GM06990 (cell line): ENCODE measurements at regions not wholly inside any gene's neighbourhood (a gene's known extent, or its start where the extent isn't known, plus 50 kb on each side); places are given as distances from the start of the nearest gene placed in this dataset.

Experiments
- DNase-seq: peaks from one replicate; pipeline ENCODE4 v3.0.0-alpha.2; 2011; ENCODE audit not compliant: insufficient read length; ENCODE audit errors: extremely low read depth
- H3K27me3 ChIP-seq: replicated peaks from 2 replicates; pipeline ENCODE4 v1.6.0; 2011; ENCODE audit warnings: low read length; ENCODE audit not compliant: control insufficient read depth, insufficient read depth
- H3K36me3 ChIP-seq: 2 replicates; pipeline ENCODE4 v1.5.1; 2011; ENCODE audit warnings: low read length; ENCODE audit not compliant: control insufficient read depth, insufficient read depth
- H3K4me3 ChIP-seq: replicated peaks from 2 replicates; pipeline ENCODE4 v1.5.1; 2011; ENCODE audit warnings: low read depth, mild to moderate bottlenecking, control low read depth, low read length
- CTCF ChIP-seq: IDR thresholded peaks from 2 replicates; pipeline ENCODE4 v1.5.1; 2011; ENCODE audit warnings: low read length, control low read depth, mild to moderate bottlenecking, inconsistent platforms; ENCODE audit not compliant: insufficient read depth, poor library complexity, severe bottlenecking

- DNase-seq = no peak
- Histone ChIP-seq H3K36me3 (no peaks in the 10 kb centered on the region), H3K27me3 (no peaks in the 10 kb centered on the region), H3K4me3 (no peak overlapping the region)
- TF ChIP-seq CTCF = peak; percentile 1
These were observed 339.2 kb downstream of the PRR16 start for GRCh38 chr5:120803282-120803681.

- no peak for TF ChIP-seq CTCF
- Histone ChIP-seq H3K27me3 (no peaks in the 10 kb centered on the region), H3K4me3 (no peak overlapping the region), H3K36me3 (no peaks in the 10 kb centered on the region)
- DNase-seq = no peak
These were observed 341.0 kb downstream of the PRR16 start for GRCh38 chr5:120805131-120805530.

GRCh38 chr5:120806202-120806601 is 342.1 kb downstream of the PRR16 start:
- Histone ChIP-seq H3K36me3 (no peaks in the 10 kb centered on the region), H3K27me3 (no peaks in the 10 kb centered on the region), H3K4me3 (no peak overlapping the region)
- DNase-seq = no peak
- no peak for TF ChIP-seq CTCF

- H3K36me3 ChIP-seq = no peaks in the 10 kb centered on the region
- no peaks in the 10 kb centered on the region for H3K27me3 ChIP-seq
- no peak for TF ChIP-seq CTCF
- no peak overlapping the region for H3K4me3 ChIP-seq
- DNase-seq = no peak
These were observed 344.0 kb downstream of the PRR16 start for GRCh38 chr5:120808135-120808534.

GRCh38 chr5:120808606-120809005 is 344.5 kb downstream of the PRR16 start:
- Histone ChIP-seq H3K27me3 (no peaks in the 10 kb centered on the region), H3K4me3 (no peak overlapping the region), H3K36me3 (no peaks in the 10 kb centered on the region)
- no peak for TF ChIP-seq CTCF
- DNase-seq = no peak

- Histone ChIP-seq H3K27me3 (no peaks in the 10 kb centered on the region), H3K36me3 (no peaks in the 10 kb centered on the region), H3K4me3 (no peak overlapping the region)
- no peak for DNase-seq
- TF ChIP-seq CTCF = no peak
These were observed 349.5 kb downstream of the PRR16 start for GRCh38 chr5:120813551-120813950.
